Neural progenitor cell (in vitro differentiated cells): ENCODE measurements at regions not wholly inside any gene's neighbourhood (a gene's known extent, or its start where the extent isn't known, plus 50 kb on each side); places are given as distances from the start of the nearest gene placed in this dataset.

Experiments
- DNase-seq: peaks from one replicate; pipeline ENCODE4 v3.0.0-alpha.2; 2016; ENCODE audit warnings: low spot score
- H2AFZ ChIP-seq: fragments of 200-600 bp; sonication (generic); replicated peaks from 2 replicates; pipeline ENCODE4 v1.6.1; 2016; ENCODE audit warnings: antibody characterized with exemption
- H3F3A ChIP-seq: fragments of 200-600 bp; sonication (generic); 2 replicates; pipeline ENCODE4 v1.6.1; 2016; ENCODE audit warnings: antibody characterized with exemption, low read depth
- H3K27ac ChIP-seq: fragments of 200-600 bp; sonication (generic); 2 replicates; pipeline ENCODE4 v1.5.1; 2016; ENCODE audit warnings: mild to moderate bottlenecking
- H3K27me3 ChIP-seq: fragments of 200-600 bp; sonication (generic); 2 replicates; pipeline ENCODE4 v1.6.1; 2016; ENCODE audit warnings: mild to moderate bottlenecking, moderate library complexity
- H3K36me3 ChIP-seq: fragments of 200-600 bp; sonication (generic); 2 replicates; pipeline ENCODE4 v1.5.1; 2016
- H3K4me1 ChIP-seq: fragments of 200-600 bp; sonication (generic); 2 replicates; pipeline ENCODE4 v1.6.1; 2016; ENCODE audit warnings: mixed run types
- H3K4me2 ChIP-seq: fragments of 200-600 bp; sonication (generic); 2 replicates; pipeline ENCODE4 v1.6.1; 2016
- H3K4me3 ChIP-seq: fragments of 200-600 bp; sonication (generic); 2 replicates; pipeline ENCODE4 v1.5.1; 2016
- H3K79me2 ChIP-seq: fragments of 200-600 bp; sonication (generic); 2 replicates; pipeline ENCODE4 v1.6.1; 2016; ENCODE audit warnings: low read depth
- H3K9ac ChIP-seq: fragments of 200-600 bp; sonication (generic); 2 replicates; pipeline ENCODE4 v1.6.1; 2016
- H3K9me3 ChIP-seq: fragments of 200-600 bp; sonication (generic); 2 replicates; pipeline ENCODE4 v1.5.1; 2016; ENCODE audit warnings: low read depth
- H4K20me1 ChIP-seq: fragments of 200-600 bp; sonication (generic); 2 replicates; pipeline ENCODE4 v1.6.1; 2016; ENCODE audit warnings: low read depth
- H3K27ac Mint-ChIP-seq: 3 replicates; pipeline ENCODE4 v1.8.0; 2021; ENCODE audit warnings: mixed read lengths
- H3K27me3 Mint-ChIP-seq: 2 replicates; pipeline ENCODE4 v1.8.0; 2022; ENCODE audit warnings: low read depth, mild to moderate bottlenecking, inconsistent platforms, moderate library complexity, mixed read lengths; ENCODE audit not compliant: insufficient read depth
- H3K36me3 Mint-ChIP-seq: 3 replicates; pipeline ENCODE4 v1.8.0; 2021; ENCODE audit warnings: mixed read lengths
- H3K4me1 Mint-ChIP-seq: 3 replicates; pipeline ENCODE4 v1.8.0; 2021; ENCODE audit warnings: mixed read lengths
- H3K4me3 Mint-ChIP-seq: 3 replicates; pipeline ENCODE4 v1.8.0; 2021; ENCODE audit warnings: mild to moderate bottlenecking, moderate library complexity, mixed read lengths
- H3K9me3 Mint-ChIP-seq: 3 replicates; pipeline ENCODE4 v1.8.0; 2020; ENCODE audit warnings: mixed read lengths
- EZH2 ChIP-seq: fragments of 200-600 bp; sonication (generic); IDR thresholded peaks from 2 replicates; pipeline ENCODE4 v1.6.1; 2017; ENCODE audit warnings: antibody characterized with exemption, mild to moderate bottlenecking, moderate library complexity
- EZH2phosphoT487 ChIP-seq: fragments of 200-600 bp; sonication (generic); IDR thresholded peaks from 2 replicates; pipeline ENCODE4 v1.6.1; 2017; ENCODE audit warnings: antibody characterized with exemption
- TF ChIP-seq, protein P1 (sequence below): fragments of 200-600 bp; sonication (generic); IDR thresholded peaks from 2 replicates; pipeline ENCODE4 v1.5.1; 2017; ENCODE audit warnings: antibody characterized with exemption, mild to moderate bottlenecking

DNA sequence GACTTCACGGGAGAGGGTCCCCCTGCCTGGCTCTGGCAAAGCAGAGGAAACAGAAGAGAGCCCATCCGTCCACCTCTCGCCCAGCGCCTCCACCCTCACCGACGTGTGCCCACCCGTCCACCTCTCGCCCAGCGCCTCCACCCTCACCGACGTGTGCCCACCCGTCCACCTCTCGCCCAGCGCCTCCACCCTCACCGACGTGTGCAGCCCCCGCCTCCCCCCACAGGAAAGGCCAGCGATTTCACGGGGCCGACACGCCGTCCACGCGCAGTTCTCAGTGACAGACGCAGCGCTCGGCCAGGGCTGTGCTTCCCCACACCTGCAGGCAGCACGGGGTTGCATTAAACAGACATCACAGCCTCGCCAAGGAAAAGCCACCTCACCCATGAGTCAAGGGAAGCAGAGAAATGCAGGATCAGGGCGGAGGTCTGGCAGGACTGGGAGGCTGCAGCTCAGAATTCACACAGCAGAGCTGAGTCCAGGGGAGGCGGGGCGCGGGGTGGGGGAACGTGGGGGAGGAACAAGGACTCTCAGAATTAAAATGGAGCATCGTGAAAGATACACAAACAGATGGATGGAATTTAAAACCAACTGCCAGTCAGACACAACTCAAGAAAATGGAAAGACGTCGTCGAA lies 377.7 kb downstream of the BRD1 start:
- Mint-ChIP-seq H3K27ac (no peak overlapping the region), H3K9me3 (no peaks in the 10 kb centered on the region), H3K4me1 (peaks cover 24% of the 10 kb centered on the region), H3K36me3 (no peaks in the 10 kb centered on the region), H3K4me3 (peak overlapping the region; percentile 71), H3K27me3 (peaks cover 12% of the 10 kb centered on the region)
- Histone ChIP-seq H3K36me3 (no peaks in the 10 kb centered on the region), H2AFZ (peak overlapping the region; percentile 20), H3K9me3 (no peaks in the 10 kb centered on the region), H3K9ac (no peak overlapping the region), H3K79me2 (no peaks in the 10 kb centered on the region), H4K20me1 (no peaks in the 10 kb centered on the region), H3K4me3 (peak overlapping the region; percentile 32), H3K4me2 (peak overlapping the region; percentile 69), H3K4me1 (peaks cover 29% of the 10 kb centered on the region), H3K27ac (no peak overlapping the region), H3K27me3 (peaks cover 9% of the 10 kb centered on the region), H3F3A (peaks cover 22% of the 10 kb centered on the region)
- TF ChIP-seq EZH2 (no peak), EZH2phosphoT487 (no peak)
- TF ChIP-seq, protein P1, sequence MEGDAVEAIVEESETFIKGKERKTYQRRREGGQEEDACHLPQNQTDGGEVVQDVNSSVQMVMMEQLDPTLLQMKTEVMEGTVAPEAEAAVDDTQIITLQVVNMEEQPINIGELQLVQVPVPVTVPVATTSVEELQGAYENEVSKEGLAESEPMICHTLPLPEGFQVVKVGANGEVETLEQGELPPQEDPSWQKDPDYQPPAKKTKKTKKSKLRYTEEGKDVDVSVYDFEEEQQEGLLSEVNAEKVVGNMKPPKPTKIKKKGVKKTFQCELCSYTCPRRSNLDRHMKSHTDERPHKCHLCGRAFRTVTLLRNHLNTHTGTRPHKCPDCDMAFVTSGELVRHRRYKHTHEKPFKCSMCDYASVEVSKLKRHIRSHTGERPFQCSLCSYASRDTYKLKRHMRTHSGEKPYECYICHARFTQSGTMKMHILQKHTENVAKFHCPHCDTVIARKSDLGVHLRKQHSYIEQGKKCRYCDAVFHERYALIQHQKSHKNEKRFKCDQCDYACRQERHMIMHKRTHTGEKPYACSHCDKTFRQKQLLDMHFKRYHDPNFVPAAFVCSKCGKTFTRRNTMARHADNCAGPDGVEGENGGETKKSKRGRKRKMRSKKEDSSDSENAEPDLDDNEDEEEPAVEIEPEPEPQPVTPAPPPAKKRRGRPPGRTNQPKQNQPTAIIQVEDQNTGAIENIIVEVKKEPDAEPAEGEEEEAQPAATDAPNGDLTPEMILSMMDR: no peak
- DNase-seq: peak; percentile 60

DNA sequence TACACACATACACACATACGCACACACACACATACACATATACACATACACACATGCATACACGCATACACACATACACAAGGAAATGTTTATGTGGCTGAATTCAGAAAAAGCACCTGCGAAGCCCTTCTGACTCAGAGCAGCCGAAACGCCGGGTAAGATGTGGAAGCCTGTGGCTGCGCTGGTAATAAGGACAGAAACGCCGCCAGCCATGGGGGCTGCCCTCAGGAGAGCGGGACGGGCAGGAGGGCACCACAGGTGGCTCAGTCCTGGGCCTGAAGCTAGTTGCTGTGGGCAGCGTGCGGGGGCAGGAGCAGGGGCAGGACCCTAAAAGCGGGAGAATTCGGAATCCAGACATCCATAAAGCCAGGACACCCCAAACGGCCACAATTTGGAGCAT lies 378.3 kb downstream of the BRD1 start:
- Histone ChIP-seq H3F3A (peaks cover 22% of the 10 kb centered on the region), H2AFZ (peak overlapping the region; percentile 20), H3K79me2 (no peaks in the 10 kb centered on the region), H3K36me3 (no peaks in the 10 kb centered on the region), H3K9me3 (no peaks in the 10 kb centered on the region), H3K27ac (no peak overlapping the region), H3K27me3 (peaks cover 9% of the 10 kb centered on the region), H3K4me2 (peak overlapping the region; percentile 69), H3K9ac (no peak overlapping the region), H3K4me3 (peak overlapping the region; percentile 32), H3K4me1 (peaks cover 29% of the 10 kb centered on the region), H4K20me1 (no peaks in the 10 kb centered on the region)
- TF ChIP-seq EZH2: no peak
- TF ChIP-seq, protein P1: no peak
- TF ChIP-seq EZH2phosphoT487: no peak
- Mint-ChIP-seq H3K36me3 (no peaks in the 10 kb centered on the region), H3K4me3 (peak overlapping the region; percentile 12), H3K4me1 (peaks cover 24% of the 10 kb centered on the region), H3K9me3 (no peaks in the 10 kb centered on the region), H3K27ac (peak overlapping the region; percentile 0), H3K27me3 (peaks cover 12% of the 10 kb centered on the region)
- no peak for DNase-seq

DNA sequence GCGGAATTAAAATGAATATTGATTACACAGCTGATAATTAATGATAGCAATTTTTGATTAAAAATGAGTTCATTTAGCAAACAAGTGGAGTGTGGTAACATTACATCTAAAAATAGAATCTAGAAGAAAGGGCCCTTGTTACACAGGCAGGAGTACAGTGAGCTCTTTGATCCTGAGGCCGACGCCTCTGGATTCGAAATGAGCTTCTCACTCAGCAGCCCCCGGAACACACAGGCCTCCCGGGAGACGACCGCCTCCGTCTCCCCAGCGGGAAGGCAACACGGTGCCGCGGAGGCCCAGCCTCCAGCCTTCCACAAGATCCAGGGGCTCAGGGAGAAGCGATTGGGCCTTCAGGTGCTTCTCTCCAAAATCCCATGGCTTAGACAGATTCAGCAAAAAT lies 379.1 kb downstream of the BRD1 start:
- peaks cover 22% of the 10 kb centered on the region for H3F3A ChIP-seq
- H3K4me1 ChIP-seq: peaks cover 23% of the 10 kb centered on the region
- H4K20me1 ChIP-seq: no peaks in the 10 kb centered on the region
- peaks cover 9% of the 10 kb centered on the region for H3K27me3 ChIP-seq
- no peak overlapping the region for H3K4me3 ChIP-seq
- no peaks in the 10 kb centered on the region for H3K36me3 ChIP-seq
- H3K4me2 ChIP-seq: no peak overlapping the region
- peaks cover 24% of the 10 kb centered on the region for H3K4me1 Mint-ChIP-seq
- H3K27ac Mint-ChIP-seq: no peak overlapping the region
- H3K36me3 Mint-ChIP-seq: no peaks in the 10 kb centered on the region
- H2AFZ ChIP-seq: no peak overlapping the region
- H3K4me3 Mint-ChIP-seq: no peak overlapping the region
- no peaks in the 10 kb centered on the region for H3K9me3 ChIP-seq
- H3K27ac ChIP-seq: no peak overlapping the region
- no peaks in the 10 kb centered on the region for H3K9me3 Mint-ChIP-seq
- H3K9ac ChIP-seq: no peak overlapping the region
- no peak for DNase-seq
- H3K79me2 ChIP-seq: no peaks in the 10 kb centered on the region
- H3K27me3 Mint-ChIP-seq: peaks cover 12% of the 10 kb centered on the region
- TF ChIP-seq, protein P1: no peak
- no peak for TF ChIP-seq EZH2phosphoT487
- no peak for TF ChIP-seq EZH2
